ENCODE measurements at regions not wholly inside any gene's neighbourhood (a gene's known extent, or its start where the extent isn't known, plus 50 kb on each side); places are given as distances from the start of the nearest gene placed in this dataset.

- no peak for TF ChIP-seq EZH2 (IDR thresholded peaks at IDR 0.05; ENCODE audit: borderline replicate concordance, low read depth, low read length, poor library complexity, severe bottlenecking)
- TF ChIP-seq CTCF (conservative IDR thresholded peaks at IDR 0.05; ENCODE audit: low read depth, low read length): no peak
- no peaks in the 10 kb centered on the region for H3K4me1 ChIP-seq (ENCODE audit: insufficient read depth, low read length, poor library complexity, severe bottlenecking)
These were observed 174.6 kb downstream of the TMEM26 start for GRCh38 chr10:61278556-61278955.

GRCh38 chr10:61272781-61273180 is 180.4 kb downstream of the TMEM26 start:
- H3K36me3 ChIP-seq (ENCODE audit: insufficient read depth, low read length, poor library complexity, severe bottlenecking): no peaks in the 10 kb centered on the region
- H3K4me3 ChIP-seq (ENCODE audit: low read depth, low read length, poor library complexity, severe bottlenecking): no peak overlapping the region
- no peak for DNase-seq (ENCODE audit: low spot score)
- no peaks in the 10 kb centered on the region for H3K4me1 ChIP-seq (ENCODE audit: insufficient read depth, low read length, poor library complexity, severe bottlenecking)
- BruUV-seq (replicated peaks): no TSS peak
- CTCF ChIA-PET: no interaction called here
- POLR2A ChIA-PET (ENCODE audit: low non-redundant PET): no interaction called here
- TF ChIP-seq EZH2 (IDR thresholded peaks at IDR 0.05; ENCODE audit: borderline replicate concordance, low read depth, low read length, poor library complexity, severe bottlenecking) (no peak), CTCF (conservative IDR thresholded peaks at IDR 0.05; ENCODE audit: low read depth, low read length) (no peak)
- intact Hi-C loops (cut with micrococcal nuclease; ENCODE audit: unreplicated experiment): no loop called here
- H3K9me3 ChIP-seq (ENCODE audit: low read depth, low read length, poor library complexity, severe bottlenecking): no peaks in the 10 kb centered on the region
- H3K27ac ChIP-seq (ENCODE audit: low read depth, low read length, poor library complexity, severe bottlenecking): no peak overlapping the region
- H3K27me3 ChIP-seq (replicated peaks; ENCODE audit: insufficient read depth, low read depth, low read length, poor library complexity): no peaks in the 10 kb centered on the region

More at GRCh38 chr10:61278556-61278955, 174.6 kb downstream of the TMEM26 start:
- intact Hi-C loops (cut with micrococcal nuclease; ENCODE audit: unreplicated experiment): no loop called here
- no peak for DNase-seq (ENCODE audit: low spot score)
- ChIA-PET CTCF (no interaction called here), POLR2A (ENCODE audit: low non-redundant PET) (no interaction called here)
- H3K27ac ChIP-seq (ENCODE audit: low read depth, low read length, poor library complexity, severe bottlenecking): no peak overlapping the region
- no peak overlapping the region for H3K4me3 ChIP-seq (ENCODE audit: low read depth, low read length, poor library complexity, severe bottlenecking)
- H3K9me3 ChIP-seq (ENCODE audit: low read depth, low read length, poor library complexity, severe bottlenecking): no peaks in the 10 kb centered on the region
- H3K27me3 ChIP-seq (replicated peaks; ENCODE audit: insufficient read depth, low read depth, low read length, poor library complexity): no peaks in the 10 kb centered on the region
- BruUV-seq (replicated peaks): no TSS peak
- H3K36me3 ChIP-seq (ENCODE audit: insufficient read depth, low read length, poor library complexity, severe bottlenecking): no peaks in the 10 kb centered on the region

- H3K4me1 ChIP-seq (ENCODE audit: insufficient read depth, low read length, poor library complexity, severe bottlenecking): no peaks in the 10 kb centered on the region
- intact Hi-C loops (cut with micrococcal nuclease; ENCODE audit: unreplicated experiment): no loop called here
- POLR2A ChIA-PET (ENCODE audit: low non-redundant PET): no interaction called here
- H3K27me3 ChIP-seq (replicated peaks; ENCODE audit: insufficient read depth, low read depth, low read length, poor library complexity): no peaks in the 10 kb centered on the region
- no peaks in the 10 kb centered on the region for H3K36me3 ChIP-seq (ENCODE audit: insufficient read depth, low read length, poor library complexity, severe bottlenecking)
- no peak overlapping the region for H3K27ac ChIP-seq (ENCODE audit: low read depth, low read length, poor library complexity, severe bottlenecking)
- no peak overlapping the region for H3K4me3 ChIP-seq (ENCODE audit: low read depth, low read length, poor library complexity, severe bottlenecking)
- H3K9me3 ChIP-seq (ENCODE audit: low read depth, low read length, poor library complexity, severe bottlenecking): no peaks in the 10 kb centered on the region
- no peak for TF ChIP-seq EZH2 (IDR thresholded peaks at IDR 0.05; ENCODE audit: borderline replicate concordance, low read depth, low read length, poor library complexity, severe bottlenecking)
- no peak; the same call in 1 of the 2 replicates for TF ChIP-seq CTCF (conservative IDR thresholded peaks at IDR 0.05; ENCODE audit: low read depth, low read length)
- no TSS peak for BruUV-seq (replicated peaks)
- DNase-seq (ENCODE audit: low spot score): peak; percentile 25
- CTCF ChIA-PET: no interaction called here
These were observed 181.9 kb downstream of the TMEM26 start for GRCh38 chr10:61271127-61271780.
